GM12878 (cell line): ENCODE measurements at regions not wholly inside any gene's neighbourhood (a gene's known extent, or its start where the extent isn't known, plus 50 kb on each side); places are given as distances from the start of the nearest gene placed in this dataset.

Source experiments
- ATAC-seq: fragments of 200-7000 bp; cut with Tn5 transposase; 3 replicates; pipeline ENCODE4 v1.9.1; 2020; ENCODE audit warnings: mild to moderate bottlenecking, moderate library complexity
- BruUV-seq: library from RNA; stranded (reverse); fragments of 400-500 nt; replicated peaks from 2 replicates; lab custom pipeline; 2021; lab: Mats Ljungman, UMichigan
- CTCF ChIA-PET: fragments of 300-600 bp; sonication (Branson Sonifier 250); formaldehyde crosslinking; extraction: SDS; loops from one replicate; lab custom pipeline; 2021; ENCODE audit warnings: inconsistent platforms; lab: Yijun Ruan, JAX
- POLR2A ChIA-PET: fragments of 350-600 bp; formaldehyde crosslinking; extraction: SDS; loops from one replicate; lab custom pipeline; 2021; ENCODE audit warnings: inconsistent platforms; lab: Charles Lee
- RAD21 ChIA-PET: fragments of 300-600 bp; sonication (Branson Sonifier 250); formaldehyde crosslinking; loops from one replicate; lab custom pipeline; 2023; ENCODE audit warnings: antibody characterized with exemption; ENCODE audit not compliant: unreplicated experiment; lab: Charles Lee
- SMC1A ChIA-PET: fragments of 300-600 bp; sonication (Branson Sonifier 250); formaldehyde crosslinking; loops from one replicate; lab custom pipeline; 2023; ENCODE audit not compliant: unreplicated experiment, uncharacterized antibody; lab: Charles Lee
- DNase-seq: peaks from one replicate; pipeline ENCODE4 v3.0.0-alpha.2; 2011; ENCODE audit warnings: low read depth, low spot score
- FAIRE-seq: peaks from 3 replicates; lab custom pipeline; 2011; peaks lifted over from hg19 to GRCh38; lab: Jason Lieb, UNC
- H2AFZ ChIP-seq: 2 replicates; pipeline ENCODE4 v1.6.0; 2011; ENCODE audit warnings: low read depth, low read length, control low read depth; ENCODE audit not compliant: control insufficient read depth
- H3K27ac ChIP-seq: 2 replicates; pipeline ENCODE4 v1.5.1; 2011; ENCODE audit warnings: control low read depth; ENCODE audit not compliant: control insufficient read depth, insufficient read depth
- H3K27me3 ChIP-seq, 2 experiments: replicated peaks in 1 of 2; 2 replicates each; pipeline versions ENCODE4 v1.6.0 to v1.6.1; 2011; ENCODE audit warnings: low read length in 1 of 2; ENCODE audit not compliant: control insufficient read depth in 2 of 2, insufficient read depth in 2 of 2
- H3K36me3 ChIP-seq, 2 experiments: 2 replicates each; pipeline ENCODE4 v1.5.1; 2011; ENCODE audit warnings: low read length in 1 of 2; ENCODE audit not compliant: control insufficient read depth in 2 of 2, insufficient read depth in 2 of 2
- H3K4me1 ChIP-seq: 2 replicates; pipeline ENCODE4 v1.6.1; 2011; ENCODE audit warnings: mild to moderate bottlenecking, low read length, moderate library complexity, mixed read lengths; ENCODE audit not compliant: control insufficient read depth, insufficient read depth
- H3K4me2 ChIP-seq: 2 replicates; pipeline ENCODE4 v1.6.0; 2011; ENCODE audit warnings: control low read depth; ENCODE audit not compliant: control insufficient read depth, insufficient read depth
- H3K4me3 ChIP-seq: fragments of 200-600 bp; sonication (generic); 2 replicates; pipeline ENCODE4 v1.5.1; 2016
- H3K79me2 ChIP-seq: 2 replicates; pipeline ENCODE4 v1.6.0; 2011; ENCODE audit warnings: low read length; ENCODE audit not compliant: control insufficient read depth, insufficient read depth
- H3K9ac ChIP-seq: 2 replicates; pipeline ENCODE4 v1.8.0; 2011; ENCODE audit warnings: low read length, control low read depth, mixed read lengths; ENCODE audit not compliant: control insufficient read depth, insufficient read depth
- H3K9me3 ChIP-seq: replicated peaks from 3 replicates; pipeline ENCODE4 v1.5.1; 2011; ENCODE audit warnings: mild to moderate bottlenecking, low read length; ENCODE audit not compliant: control insufficient read depth, insufficient read depth
- H4K20me1 ChIP-seq: 2 replicates; pipeline ENCODE4 v1.6.0; 2011; ENCODE audit not compliant: control insufficient read depth, insufficient read depth
- CBX5 ChIP-seq: sonication (generic); IDR thresholded peaks from 2 replicates; pipeline ENCODE4 v1.6.1; 2016; ENCODE audit warnings: low read depth, moderate library complexity, mild to moderate bottlenecking, inconsistent platforms
- DPF2 ChIP-seq: fragments of 450-650 bp; IDR thresholded peaks from 2 replicates; pipeline ENCODE4 v1.6.1; 2017; ENCODE audit warnings: mild to moderate bottlenecking
- ETV6 ChIP-seq, 2 experiments: fragments of 450-650 bp in 1 of 2; IDR thresholded peaks in 1 of 2; conservative IDR thresholded peaks in 1 of 2; 2 replicates each; pipeline ENCODE4 v1.6.1; 2014; ENCODE audit warnings: antibody characterized with exemption in 1 of 2, borderline replicate concordance in 1 of 2, low read depth in 1 of 2, mild to moderate bottlenecking in 1 of 2, moderate library complexity in 1 of 2
- JUND ChIP-seq: IDR thresholded peaks from 2 replicates; pipeline ENCODE4 v1.6.1; 2012; ENCODE audit warnings: low read depth, mild to moderate bottlenecking, low read length, improper control_type of control experiment, moderate library complexity
- MTA2 ChIP-seq: fragments of 450-650 bp; IDR thresholded peaks from 2 replicates; pipeline ENCODE4 v1.6.1; 2016; ENCODE audit warnings: low read depth, mild to moderate bottlenecking, moderate library complexity
- NFIC ChIP-seq: IDR thresholded peaks from 2 replicates; pipeline ENCODE4 v1.6.1; 2012; ENCODE audit warnings: low read depth, mild to moderate bottlenecking, inconsistent platforms, low read length, moderate library complexity
- PAX8 ChIP-seq: fragments of 450-650 bp; IDR thresholded peaks from 2 replicates; pipeline ENCODE4 v1.6.1; 2017; ENCODE audit warnings: mild to moderate bottlenecking, moderate library complexity
- POLR2A ChIP-seq: IDR thresholded peaks from 2 replicates; pipeline ENCODE4 v1.6.1; 2011; ENCODE audit warnings: low read depth, mild to moderate bottlenecking, low read length
- POLR2AphosphoS2 ChIP-seq: IDR thresholded peaks from 2 replicates; pipeline ENCODE4 v1.6.1; 2011; ENCODE audit warnings: low read depth, mild to moderate bottlenecking, low read length, improper control_type of control experiment, moderate library complexity
- POU2F2 ChIP-seq: IDR thresholded peaks from 3 replicates; pipeline ENCODE4 v1.6.1; 2011; ENCODE audit warnings: low read depth, mild to moderate bottlenecking, low read length, borderline replicate concordance
- SMC3 ChIP-seq: IDR thresholded peaks from 2 replicates; pipeline ENCODE4 v1.6.1; 2011; ENCODE audit warnings: low read length, improper control_type of control experiment, borderline replicate concordance
- SREBF1 ChIP-seq: IDR thresholded peaks from 2 replicates; pipeline ENCODE4 v1.6.1; 2012; ENCODE audit warnings: mild to moderate bottlenecking, low read length
- SUZ12 ChIP-seq: fragments of 200-600 bp; sonication (generic); IDR thresholded peaks from one replicate; pipeline ENCODE4 v1.6.1; 2018; ENCODE audit warnings: antibody characterized with exemption, mild to moderate bottlenecking; ENCODE audit not compliant: unreplicated experiment
- TCF7 ChIP-seq: IDR thresholded peaks from 2 replicates; pipeline ENCODE4 v1.6.1; 2014; ENCODE audit warnings: antibody characterized with exemption, borderline replicate concordance
- YBX1 ChIP-seq: fragments of 450-650 bp; IDR thresholded peaks from 2 replicates; pipeline ENCODE4 v1.6.1; 2016; ENCODE audit warnings: antibody characterized with exemption
- ZBED1 ChIP-seq: IDR thresholded peaks from 2 replicates; pipeline ENCODE4 v1.6.1; 2016; ENCODE audit warnings: borderline replicate concordance
- WGBS: methylation state at CpG from one replicate; pipeline ENCODE4 v1.1.6; 2016; ENCODE audit warnings: low lambda C conversion rate; ENCODE audit not compliant: insufficient replicate concordance, insufficient coverage; ENCODE audit errors: missing lambda C conversion rate; 5-methylcytosine and 5-hydroxymethylcytosine counted together
- in situ Hi-C: fragments of 300-500 bp; cut with MboI; formaldehyde crosslinking; loops from 9 replicates; pipeline ENCODE4 v1.14.3; 2018; ENCODE audit warnings: mixed read lengths
- intact Hi-C: fragments of 100-400 bp; cut with micrococcal nuclease; formaldehyde crosslinking; loops from one replicate; pipeline ENCODE4 v1.14.2; 2022; ENCODE audit not compliant: unreplicated experiment
- TF ChIP-seq, protein P1 (sequence below): fragments of 450-650 bp; IDR thresholded peaks from 2 replicates; pipeline ENCODE4 v1.6.1; 2018; ENCODE audit warnings: mild to moderate bottlenecking, low read depth, moderate library complexity; ENCODE audit not compliant: partially characterized antibody

DNA sequence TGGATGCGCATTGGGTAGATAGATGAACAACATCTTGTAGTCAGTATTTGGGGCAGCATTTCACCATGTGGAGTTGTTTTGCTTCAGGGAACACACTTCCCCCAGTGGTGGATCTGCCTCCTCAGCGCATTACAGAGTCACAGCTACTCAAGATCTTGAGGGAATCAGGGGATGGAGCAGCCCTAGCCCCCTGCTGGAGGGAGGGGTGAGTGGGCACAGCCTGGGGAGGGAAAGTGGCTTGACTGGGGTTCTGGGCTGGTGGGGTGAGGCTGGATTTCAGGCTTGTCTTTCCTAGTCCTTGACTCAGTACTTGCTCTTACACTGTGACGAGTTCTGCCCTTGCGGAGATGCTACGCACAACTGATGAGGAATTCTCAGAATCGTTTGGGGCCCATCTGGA, 271.0 kb upstream of the HS6ST1 start:
- ChIA-PET POLR2A (interaction anchor here (0.7 kb wide), 1 partner anchor 493 kb away, joined by 3 read pairs; no protein-coding TSS in a partner anchor), RAD21 (no interaction called here)
- intact Hi-C loops = no loop called here

More for the DNA sequence above, 271.0 kb upstream of the HS6ST1 start:
- FAIRE-seq = no peak
- Histone ChIP-seq H3K27me3 (no peaks in the 10 kb centered on the region), H3K36me3 (no peaks in the 10 kb centered on the region), H3K4me3 (no peak overlapping the region), H4K20me1 (no peaks in the 10 kb centered on the region), H3K4me2 (no peak overlapping the region), H3K27ac (no peak overlapping the region)
- TF ChIP-seq TCF7 = no peak
- TF ChIP-seq NFIC = no peak
- no peak for TF ChIP-seq YBX1
- TF ChIP-seq CBX5 = no peak
- TF ChIP-seq SMC3 = no peak
- no peak for TF ChIP-seq POLR2A
- no peak for TF ChIP-seq SUZ12
- no peak for TF ChIP-seq POLR2AphosphoS2
- TF ChIP-seq JUND = no peak
- no peak for TF ChIP-seq ZBED1
- TF ChIP-seq, protein P1, sequence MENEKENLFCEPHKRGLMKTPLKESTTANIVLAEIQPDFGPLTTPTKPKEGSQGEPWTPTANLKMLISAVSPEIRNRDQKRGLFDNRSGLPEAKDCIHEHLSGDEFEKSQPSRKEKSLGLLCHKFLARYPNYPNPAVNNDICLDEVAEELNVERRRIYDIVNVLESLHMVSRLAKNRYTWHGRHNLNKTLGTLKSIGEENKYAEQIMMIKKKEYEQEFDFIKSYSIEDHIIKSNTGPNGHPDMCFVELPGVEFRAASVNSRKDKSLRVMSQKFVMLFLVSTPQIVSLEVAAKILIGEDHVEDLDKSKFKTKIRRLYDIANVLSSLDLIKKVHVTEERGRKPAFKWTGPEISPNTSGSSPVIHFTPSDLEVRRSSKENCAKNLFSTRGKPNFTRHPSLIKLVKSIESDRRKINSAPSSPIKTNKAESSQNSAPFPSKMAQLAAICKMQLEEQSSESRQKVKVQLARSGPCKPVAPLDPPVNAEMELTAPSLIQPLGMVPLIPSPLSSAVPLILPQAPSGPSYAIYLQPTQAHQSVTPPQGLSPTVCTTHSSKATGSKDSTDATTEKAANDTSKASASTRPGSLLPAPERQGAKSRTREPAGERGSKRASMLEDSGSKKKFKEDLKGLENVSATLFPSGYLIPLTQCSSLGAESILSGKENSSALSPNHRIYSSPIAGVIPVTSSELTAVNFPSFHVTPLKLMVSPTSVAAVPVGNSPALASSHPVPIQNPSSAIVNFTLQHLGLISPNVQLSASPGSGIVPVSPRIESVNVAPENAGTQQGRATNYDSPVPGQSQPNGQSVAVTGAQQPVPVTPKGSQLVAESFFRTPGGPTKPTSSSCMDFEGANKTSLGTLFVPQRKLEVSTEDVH = no peak
- no peak for TF ChIP-seq PAX8
- no peak for TF ChIP-seq MTA2
- TF ChIP-seq DPF2 = no peak
- TF ChIP-seq ETV6 (conservative IDR thresholded peaks at IDR 0.05 in 1 of 2, IDR thresholded peaks at IDR 0.05 in 1 of 2; ENCODE audit: borderline replicate concordance in 1 of 2, low read depth in 1 of 2) = no peak
- TF ChIP-seq SREBF1 = no peak
- no peak for TF ChIP-seq POU2F2
- TF ChIP-seq, all 136 proteins: peak for 0
- H2AFZ ChIP-seq = no peak overlapping the region
- DNase-seq (no peak), ATAC-seq (no peak)
- no peaks in the 10 kb centered on the region for H3K9me3 ChIP-seq
- BruUV-seq = no TSS peak
- SMC1A ChIA-PET = no interaction called here
- H3K9ac ChIP-seq = no peak overlapping the region
- no peaks in the 10 kb centered on the region for H3K4me1 ChIP-seq
- CTCF ChIA-PET = no interaction called here
- in situ Hi-C loops = no loop called here
- H3K79me2 ChIP-seq = no peaks in the 10 kb centered on the region
- WGBS = 58% methylated on average over 6 of the region's 6 CpGs
